ENCODE measurements at regions not wholly inside any gene's neighbourhood (a gene's known extent, or its start where the extent isn't known, plus 50 kb on each side); places are given as distances from the start of the nearest gene placed in this dataset.
A peak's percentile ranks its signal among the peaks of the same experiment; 100 is the strongest.

GRCh38 chr18:9008709-9009635 is 93.5 kb upstream of the NDUFV2 start (continued):
- TF ChIP-seq ZNF589 (CRISPR knock-in tag; IDR thresholded peaks at IDR 0.05; ENCODE audit: low read depth) = peak; percentile 78
- no peak for TF ChIP-seq PRDM10 (IDR thresholded peaks at IDR 0.05; ENCODE audit: partially characterized antibody)
- TF ChIP-seq CBX5 (IDR thresholded peaks at IDR 0.05; ENCODE audit: borderline replicate concordance, low read depth) = peak; percentile 57; the same call in 1 of the 2 replicates
- TF ChIP-seq ZNF232 (CRISPR knock-in tag; IDR thresholded peaks at IDR 0.05) = no peak
- TF ChIP-seq FIP1L1 (IDR thresholded peaks at IDR 0.05; ENCODE audit: low read depth, low read length, poor library complexity, severe bottlenecking) = no peak
- TF ChIP-seq TCF7 (IDR thresholded peaks at IDR 0.05; ENCODE audit: borderline replicate concordance) = peak; percentile 89; the same call in 1 of the 2 replicates
- no peak for TF ChIP-seq RBM39 (optimal IDR thresholded peaks at IDR 0.05; ENCODE audit: low read depth, low read length)
- TF ChIP-seq TGIF2 (CRISPR knock-in tag; IDR thresholded peaks at IDR 0.05) = no peak
- TF ChIP-seq ZC3H8 (IDR thresholded peaks at IDR 0.05) = no peak
- peak; percentile 60; the same call in 1 of the 2 replicates for TF ChIP-seq IFI16 (CRISPR knock-in tag; IDR thresholded peaks at IDR 0.05)
- peak; percentile 95 for TF ChIP-seq NBN (IDR thresholded peaks at IDR 0.05; ENCODE audit: low read depth)
- TF ChIP-seq CUX1 (CRISPR knock-in tag; IDR thresholded peaks at IDR 0.05) = no peak
- TF ChIP-seq PML (IDR thresholded peaks at IDR 0.05; ENCODE audit: low read length) = peak; percentile 89
- no peak for TF ChIP-seq GTF2F1 (IDR thresholded peaks at IDR 0.05; ENCODE audit: low read depth, low read length)
- no peak; the same call in 1 of the 2 replicates for TF ChIP-seq STAT5B (CRISPR knock-in tag; IDR thresholded peaks at IDR 0.05)
- no peak for TF ChIP-seq CEBPB (tag; IDR thresholded peaks at IDR 0.05)
- TF ChIP-seq HEY1 (CRISPR knock-in tag; IDR thresholded peaks at IDR 0.05; ENCODE audit: borderline replicate concordance) = no peak; the same call in 1 of the 2 replicates
- no peak for TF ChIP-seq DEAF1 (CRISPR knock-in tag; IDR thresholded peaks at IDR 0.05)

Measured in K562 (cell line).